Uterus (tissue), 3 donors: ENCODE measurements at regions not wholly inside any gene's neighbourhood (a gene's known extent, or its start where the extent isn't known, plus 50 kb on each side); places are given as distances from the start of the nearest gene placed in this dataset.

Experiments used
- DNase-seq, 2 donors: peaks; one replicate each; pipeline ENCODE4 v3.0.0-alpha.2; 2019 to 2020
- H3K27ac ChIP-seq, 2 donors: fragments of 200-600 bp; sonication (generic); 1 replicate in 1 of 2; 2 replicates in 1 of 2; pipeline ENCODE4 v1.5.1; 2016 to 2018
- H3K27me3 ChIP-seq, 2 donors: fragments of 200-600 bp; sonication (generic); one replicate each; pipeline ENCODE4 v1.5.1; 2018 to 2019; ENCODE audit warnings: control low read depth in 1 of 2
- H3K36me3 ChIP-seq, 2 donors: fragments of 200-600 bp; sonication (generic); one replicate each; pipeline ENCODE4 v1.5.1; 2019; ENCODE audit warnings: control low read depth in 1 of 2
- H3K4me1 ChIP-seq, 2 donors: fragments of 200-600 bp; sonication (generic); one replicate each; pipeline ENCODE4 v1.5.1; 2018 to 2019; ENCODE audit warnings: control low read depth in 1 of 2
- H3K4me3 ChIP-seq, 2 donors: fragments of 200-600 bp; sonication (generic); 1 replicate in 1 of 2; 2 replicates in 1 of 2; pipeline ENCODE4 v1.5.1; 2018 to 2019; ENCODE audit warnings: mild to moderate bottlenecking in 1 of 2
- H3K9me3 ChIP-seq, 2 donors: fragments of 200-600 bp; sonication (generic); one replicate each; pipeline ENCODE4 v1.5.1; 2019; ENCODE audit warnings: control low read depth in 1 of 2
- CTCF ChIP-seq, 4 experiments: fragments of 200-600 bp in 2 of 4; fragments of 450-650 bp in 2 of 4; sonication (generic) in 2 of 4; IDR thresholded peaks; one replicate each; pipeline ENCODE4 v1.5.1; 2016 to 2019; ENCODE audit warnings: antibody characterized with exemption in 4 of 4, mild to moderate bottlenecking in 2 of 4, moderate library complexity in 1 of 4
- POLR2A ChIP-seq, 2 donors: fragments of 450-650 bp; IDR thresholded peaks; one replicate each; pipeline ENCODE4 v1.6.1; 2016; ENCODE audit warnings: antibody characterized with exemption in 2 of 2, mild to moderate bottlenecking in 1 of 2, moderate library complexity in 1 of 2
- intact Hi-C: fragments of 100-400 bp; cut with DNase I; formaldehyde crosslinking; loops from one replicate; pipeline ENCODE4 v1.15.1; 2023; ENCODE audit warnings: low total_unique reads
- donor health status: DM: yes; HTN: yes; CAD: no.

GRCh38 chr10:4334015-4334414 is 492.0 kb upstream of the AKR1E2 start:
- H3K27ac ChIP-seq, result no peak overlapping the region
- TF ChIP-seq CTCF (IDR thresholded peaks at IDR 0.05) (no peak), POLR2A (IDR thresholded peaks at IDR 0.05) (no peak)
- DNase-seq, result no peak
- intact Hi-C loops, result no loop called here
- H3K4me3 ChIP-seq, result no peak overlapping the region
- no peaks in the 10 kb centered on the region for H3K27me3 ChIP-seq
- H3K36me3 ChIP-seq, result no peaks in the 10 kb centered on the region
- no peaks in the 10 kb centered on the region for H3K4me1 ChIP-seq
- no peaks in the 10 kb centered on the region for H3K9me3 ChIP-seq

DNA sequence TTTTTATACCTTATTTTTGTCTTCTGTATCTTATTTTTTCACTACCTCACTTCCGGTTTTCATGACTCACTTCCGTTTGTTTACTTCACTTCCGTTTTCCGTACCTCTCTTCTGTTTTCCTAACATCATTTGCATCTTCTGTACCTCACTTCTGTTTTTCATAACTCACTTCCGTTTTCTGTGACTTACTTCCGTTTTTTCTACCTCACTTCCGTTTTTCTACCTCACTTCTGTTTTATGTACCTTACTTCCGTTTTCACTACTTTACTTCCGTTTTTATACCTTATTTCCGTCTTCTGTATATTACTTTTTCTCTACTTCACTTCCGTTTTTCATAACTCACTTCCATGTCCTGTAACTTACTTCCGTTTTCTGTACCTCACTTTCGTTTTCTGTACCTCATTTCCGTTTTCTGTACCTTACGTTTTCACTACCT is 492.5 kb upstream of the AKR1E2 start:
- Histone ChIP-seq H3K27ac (no peak overlapping the region), H3K4me1 (no peaks in the 10 kb centered on the region), H3K27me3 (no peaks in the 10 kb centered on the region), H3K36me3 (no peaks in the 10 kb centered on the region), H3K4me3 (no peak overlapping the region), H3K9me3 (no peaks in the 10 kb centered on the region)
- TF ChIP-seq CTCF (IDR thresholded peaks at IDR 0.05) (no peak), POLR2A (IDR thresholded peaks at IDR 0.05) (no peak)
- no peak for DNase-seq
- intact Hi-C loops, result no loop called here

DNA sequence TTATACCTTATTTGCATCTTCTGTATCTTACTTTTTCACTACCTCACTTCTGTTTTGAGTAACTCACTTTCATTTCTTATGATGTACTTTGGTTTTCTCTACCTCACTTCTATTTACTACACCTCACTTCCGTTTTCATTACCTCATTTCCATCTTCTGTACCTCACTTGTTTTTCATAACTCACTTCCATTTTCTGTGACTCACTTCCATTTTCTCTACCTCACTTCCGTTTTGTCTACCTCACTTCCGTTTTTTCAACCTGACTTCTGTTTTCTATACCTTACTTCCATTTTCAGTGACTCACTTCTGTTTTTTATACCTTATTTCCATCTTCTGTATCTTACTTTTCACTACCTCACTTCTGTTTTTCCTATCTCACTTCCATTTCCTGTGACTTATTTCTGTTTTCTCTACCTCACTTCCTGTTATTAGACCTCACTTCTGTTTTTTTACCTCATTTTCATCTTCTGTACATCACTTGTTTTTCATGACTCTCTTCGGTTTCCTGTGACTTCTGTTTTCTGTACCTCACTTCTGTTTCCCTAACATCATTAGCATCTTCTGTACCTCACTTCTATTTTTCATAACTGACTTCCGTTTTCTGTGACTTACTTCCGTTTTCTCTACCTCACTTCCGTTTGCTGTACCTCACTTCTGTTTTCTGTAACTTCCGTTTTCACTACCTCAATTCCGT is 493.1 kb upstream of the AKR1E2 start:
- Histone ChIP-seq H3K9me3 (no peaks in the 10 kb centered on the region), H3K4me1 (no peaks in the 10 kb centered on the region), H3K4me3 (no peak overlapping the region), H3K27me3 (no peaks in the 10 kb centered on the region), H3K36me3 (no peaks in the 10 kb centered on the region), H3K27ac (no peak overlapping the region)
- TF ChIP-seq POLR2A (IDR thresholded peaks at IDR 0.05) (no peak), CTCF (IDR thresholded peaks at IDR 0.05) (no peak)
- no peak for DNase-seq
- intact Hi-C loops, result no loop called here

GRCh38 chr10:4331150-4331549 is 494.9 kb upstream of the AKR1E2 start:
- Histone ChIP-seq H3K27me3 (no peaks in the 10 kb centered on the region), H3K36me3 (no peaks in the 10 kb centered on the region), H3K9me3 (no peaks in the 10 kb centered on the region), H3K27ac (no peak overlapping the region), H3K4me1 (no peaks in the 10 kb centered on the region), H3K4me3 (no peak overlapping the region)
- DNase-seq, result no peak
- intact Hi-C loops, result no loop called here
- TF ChIP-seq POLR2A (IDR thresholded peaks at IDR 0.05) (no peak), CTCF (IDR thresholded peaks at IDR 0.05) (no peak)

GRCh38 chr10:4330636-4331035 is 495.4 kb upstream of the AKR1E2 start:
- no peak for TF ChIP-seq CTCF (IDR thresholded peaks at IDR 0.05)
- no peak for TF ChIP-seq POLR2A (IDR thresholded peaks at IDR 0.05)
- Histone ChIP-seq H3K9me3 (no peaks in the 10 kb centered on the region), H3K27me3 (no peaks in the 10 kb centered on the region), H3K4me3 (no peak overlapping the region), H3K27ac (no peak overlapping the region), H3K36me3 (no peaks in the 10 kb centered on the region), H3K4me1 (no peaks in the 10 kb centered on the region)
- DNase-seq, result no peak
- intact Hi-C loops, result no loop called here
